H1 (cell line): ENCODE measurements at regions not wholly inside any gene's neighbourhood (a gene's known extent, or its start where the extent isn't known, plus 50 kb on each side); places are given as distances from the start of the nearest gene placed in this dataset.
"Not testable (repeated sequence)": the region's sequence is repeated elsewhere in the genome, so short reads cannot be mapped to it uniquely, and the experiment has no call there.

ENCODE experiments used
- CREB1 ChIP-seq: IDR thresholded peaks from 2 replicates; pipeline ENCODE4 v1.6.1; 2012; ENCODE audit warnings: inconsistent platforms
- CTCF ChIP-seq, 3 experiments: IDR thresholded peaks; 1 replicate in 2 of 3; 2 replicates in 1 of 3; pipeline versions ENCODE4 v1.5.1 to v1.6.1; 2011; ENCODE audit warnings: low read length in 3 of 3, mild to moderate bottlenecking in 3 of 3, inconsistent platforms in 2 of 3, low read depth in 1 of 3, moderate library complexity in 1 of 3; ENCODE audit not compliant: insufficient read depth in 1 of 3; ENCODE audit errors: control extremely low read depth in 1 of 3
- HDAC2 ChIP-seq, 2 experiments: fragments of 300-600 bp in 1 of 2; sonication (generic) in 1 of 2; IDR thresholded peaks; 2 replicates each; pipeline ENCODE4 v1.6.1; 2011 to 2012; ENCODE audit warnings: low read depth in 2 of 2, low read length in 2 of 2, mild to moderate bottlenecking in 2 of 2, moderate library complexity in 2 of 2, borderline replicate concordance in 1 of 2, inconsistent platforms in 1 of 2
- KDM5A ChIP-seq: fragments of 200-600 bp; IDR thresholded peaks from 2 replicates; pipeline ENCODE4 v1.7.1; 2012; ENCODE audit warnings: mild to moderate bottlenecking, low read length, inconsistent platforms, mixed read lengths
- MAX ChIP-seq: IDR thresholded peaks from 2 replicates; pipeline ENCODE4 v1.6.1; 2012; ENCODE audit warnings: inconsistent platforms
- NRF1 ChIP-seq: IDR thresholded peaks from 2 replicates; pipeline ENCODE4 v1.6.1; 2011; ENCODE audit warnings: mild to moderate bottlenecking, low read depth, low read length, improper control_type of control experiment
- PHF8 ChIP-seq: fragments of 200-600 bp; sonication (generic); conservative IDR thresholded peaks from 2 replicates; pipeline ENCODE4 v1.7.1; 2012; ENCODE audit warnings: low read depth, mild to moderate bottlenecking, inconsistent platforms, low read length, moderate library complexity
- POLR2A ChIP-seq, 2 experiments: IDR thresholded peaks; 1 replicate in 1 of 2; 2 replicates in 1 of 2; pipeline ENCODE4 v1.6.1; 2011; ENCODE audit warnings: low read depth in 2 of 2, low read length in 2 of 2, mild to moderate bottlenecking in 2 of 2; ENCODE audit errors: control extremely low read depth in 1 of 2
- RNF2 ChIP-seq: fragments of 200-900, 300-1000 bp; sonication (generic); IDR thresholded peaks from 2 replicates; pipeline ENCODE4 v1.7.1; 2016; ENCODE audit warnings: borderline replicate concordance, low read depth, mild to moderate bottlenecking, antibody characterized with exemption, low read length; ENCODE audit not compliant: poor library complexity, severe bottlenecking; ENCODE audit errors: missing control alignments
- TAF7 ChIP-seq: optimal IDR thresholded peaks from 2 replicates; pipeline ENCODE3; 2011; ENCODE audit warnings: low read depth, mild to moderate bottlenecking, inconsistent platforms, low read length, moderate library complexity, borderline replicate concordance

DNA sequence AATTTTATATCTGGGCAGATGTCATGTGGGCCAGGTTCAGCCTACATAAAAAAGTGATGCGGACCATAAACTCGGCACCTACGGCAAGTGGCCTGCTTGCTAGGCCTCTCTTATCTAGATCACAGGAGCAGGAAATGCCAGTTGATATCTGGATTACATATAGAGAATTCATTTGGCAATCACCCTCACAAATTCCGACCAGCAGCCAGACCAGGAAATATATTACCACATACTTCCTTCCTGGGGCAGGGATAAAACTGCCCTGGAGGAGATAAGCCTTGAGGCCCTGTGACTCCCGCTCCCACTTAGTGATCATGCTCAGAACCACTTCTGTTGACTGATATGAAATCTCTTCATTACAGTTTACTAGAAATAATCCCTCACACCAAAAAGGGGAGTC, 282.4 kb upstream of the FRG1 start:
- TF ChIP-seq KDM5A; PHF8; CREB1; NRF1; HDAC2 (IDR thresholded peaks at IDR 0.05; ENCODE audit: borderline replicate concordance in 1 of 2, low read depth in 2 of 2, low read length in 2 of 2); CTCF (IDR thresholded peaks at IDR 0.05; ENCODE audit: control extremely low read depth in 1 of 3, insufficient read depth in 1 of 3, low read depth in 1 of 3, low read length in 3 of 3); TAF7; RNF2; MAX; POLR2A (IDR thresholded peaks at IDR 0.05; ENCODE audit: control extremely low read depth in 1 of 2, low read depth in 2 of 2, low read length in 2 of 2): not testable (repeated sequence)
